ENCODE measurements at regions not wholly inside any gene's neighbourhood (a gene's known extent, or its start where the extent isn't known, plus 50 kb on each side); places are given as distances from the start of the nearest gene placed in this dataset.

DNA sequence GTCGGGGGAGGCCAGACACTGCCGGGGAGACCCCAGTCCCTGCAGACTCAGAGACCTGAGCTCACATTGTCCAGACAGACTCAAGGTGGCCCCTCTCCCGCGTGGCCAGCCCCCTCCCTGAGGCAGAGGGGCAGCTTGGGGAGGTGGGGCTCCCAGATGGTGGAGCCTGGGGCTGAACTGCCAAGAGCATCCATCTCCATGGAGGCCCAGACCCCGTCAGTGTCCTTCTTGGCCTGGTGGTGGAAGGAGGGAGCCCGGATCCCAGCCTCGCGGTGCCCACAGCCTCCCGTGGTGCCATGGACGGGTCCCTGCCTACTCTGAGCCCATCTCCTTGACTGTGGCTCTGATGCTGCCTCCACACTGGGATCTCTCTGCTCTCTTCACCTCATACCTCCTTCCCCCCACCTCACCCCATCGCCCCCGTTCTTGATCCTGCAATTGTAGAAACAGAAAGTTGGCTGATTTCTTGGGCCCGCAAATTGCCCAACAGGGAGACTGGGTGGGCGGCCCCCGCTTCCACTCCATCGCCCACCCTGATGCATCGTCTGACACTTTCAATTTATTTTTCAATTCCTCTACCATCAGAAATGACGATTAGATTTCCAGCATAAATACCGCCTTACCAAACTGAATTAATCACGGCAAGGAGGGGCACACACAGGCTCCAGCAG lies 348.9 kb downstream of the MATN1 start:
- H3K27me3 Mint-ChIP-seq (ENCODE audit: insufficient read depth): peaks cover 19% of the 10 kb centered on the region
- H3K36me3 Mint-ChIP-seq (ENCODE audit: low read depth): no peaks in the 10 kb centered on the region
- no peaks in the 10 kb centered on the region for H3K9me3 Mint-ChIP-seq
- H3K27ac Mint-ChIP-seq: no peak overlapping the region
- TF ChIP-seq, protein P1, sequence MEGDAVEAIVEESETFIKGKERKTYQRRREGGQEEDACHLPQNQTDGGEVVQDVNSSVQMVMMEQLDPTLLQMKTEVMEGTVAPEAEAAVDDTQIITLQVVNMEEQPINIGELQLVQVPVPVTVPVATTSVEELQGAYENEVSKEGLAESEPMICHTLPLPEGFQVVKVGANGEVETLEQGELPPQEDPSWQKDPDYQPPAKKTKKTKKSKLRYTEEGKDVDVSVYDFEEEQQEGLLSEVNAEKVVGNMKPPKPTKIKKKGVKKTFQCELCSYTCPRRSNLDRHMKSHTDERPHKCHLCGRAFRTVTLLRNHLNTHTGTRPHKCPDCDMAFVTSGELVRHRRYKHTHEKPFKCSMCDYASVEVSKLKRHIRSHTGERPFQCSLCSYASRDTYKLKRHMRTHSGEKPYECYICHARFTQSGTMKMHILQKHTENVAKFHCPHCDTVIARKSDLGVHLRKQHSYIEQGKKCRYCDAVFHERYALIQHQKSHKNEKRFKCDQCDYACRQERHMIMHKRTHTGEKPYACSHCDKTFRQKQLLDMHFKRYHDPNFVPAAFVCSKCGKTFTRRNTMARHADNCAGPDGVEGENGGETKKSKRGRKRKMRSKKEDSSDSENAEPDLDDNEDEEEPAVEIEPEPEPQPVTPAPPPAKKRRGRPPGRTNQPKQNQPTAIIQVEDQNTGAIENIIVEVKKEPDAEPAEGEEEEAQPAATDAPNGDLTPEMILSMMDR (IDR thresholded peaks at IDR 0.05): no peak
- no peak for DNase-seq
- H3K4me1 Mint-ChIP-seq (ENCODE audit: low read depth): peaks cover 7% of the 10 kb centered on the region
- H3K4me3 Mint-ChIP-seq: no peak overlapping the region

DNA sequence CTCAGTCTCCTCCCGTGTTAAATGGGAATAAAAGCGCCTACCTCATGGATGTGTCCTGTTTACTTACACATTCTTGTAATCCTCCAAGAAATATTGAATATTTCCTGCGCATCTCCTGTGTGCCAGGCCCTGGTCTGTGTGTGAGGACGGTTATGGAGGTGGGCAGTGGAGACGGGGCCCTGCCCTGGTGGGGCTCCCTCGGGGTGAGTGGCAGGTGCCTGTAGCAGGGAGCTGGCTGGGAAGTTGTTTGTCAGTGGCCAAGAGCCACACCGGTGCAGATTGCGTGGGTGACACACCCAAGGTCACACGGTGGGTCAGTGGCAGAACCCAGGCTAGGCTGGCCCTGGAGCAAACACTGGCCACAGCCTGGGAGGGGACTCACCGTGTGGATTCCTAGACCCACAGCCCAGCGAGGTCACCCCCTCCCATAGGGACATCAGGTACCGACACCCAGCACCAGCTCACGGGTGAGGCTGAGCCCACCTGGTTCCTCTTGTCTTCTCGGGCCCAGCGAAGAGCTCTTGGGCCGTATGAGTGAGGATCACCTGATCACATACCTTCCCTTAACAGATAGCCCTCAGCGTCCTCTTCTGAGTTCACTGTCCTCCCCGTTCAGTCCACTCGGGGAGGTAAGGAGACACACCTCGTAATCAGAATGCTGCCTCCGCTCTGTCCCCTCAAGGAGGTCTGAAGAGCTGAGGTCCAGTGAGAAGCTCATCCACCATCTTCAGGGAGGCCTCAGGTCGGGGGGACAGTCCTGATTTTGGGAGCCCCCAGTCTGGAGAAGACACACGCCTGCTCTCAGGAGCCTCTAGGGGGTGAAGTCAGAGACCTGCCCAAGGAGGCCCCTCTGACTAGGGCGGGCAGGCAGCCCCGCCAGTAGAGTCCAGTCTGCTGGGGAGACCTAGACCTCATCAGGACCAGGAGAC lies 349.6 kb downstream of the MATN1 start:
- Mint-ChIP-seq H3K9me3 (no peaks in the 10 kb centered on the region), H3K36me3 (ENCODE audit: low read depth) (no peaks in the 10 kb centered on the region), H3K4me3 (no peak overlapping the region), H3K27ac (no peak overlapping the region), H3K4me1 (ENCODE audit: low read depth) (no peaks in the 10 kb centered on the region), H3K27me3 (ENCODE audit: insufficient read depth) (peaks cover 20% of the 10 kb centered on the region)
- no peak for DNase-seq
- TF ChIP-seq, protein P1 (IDR thresholded peaks at IDR 0.05): no peak

DNA sequence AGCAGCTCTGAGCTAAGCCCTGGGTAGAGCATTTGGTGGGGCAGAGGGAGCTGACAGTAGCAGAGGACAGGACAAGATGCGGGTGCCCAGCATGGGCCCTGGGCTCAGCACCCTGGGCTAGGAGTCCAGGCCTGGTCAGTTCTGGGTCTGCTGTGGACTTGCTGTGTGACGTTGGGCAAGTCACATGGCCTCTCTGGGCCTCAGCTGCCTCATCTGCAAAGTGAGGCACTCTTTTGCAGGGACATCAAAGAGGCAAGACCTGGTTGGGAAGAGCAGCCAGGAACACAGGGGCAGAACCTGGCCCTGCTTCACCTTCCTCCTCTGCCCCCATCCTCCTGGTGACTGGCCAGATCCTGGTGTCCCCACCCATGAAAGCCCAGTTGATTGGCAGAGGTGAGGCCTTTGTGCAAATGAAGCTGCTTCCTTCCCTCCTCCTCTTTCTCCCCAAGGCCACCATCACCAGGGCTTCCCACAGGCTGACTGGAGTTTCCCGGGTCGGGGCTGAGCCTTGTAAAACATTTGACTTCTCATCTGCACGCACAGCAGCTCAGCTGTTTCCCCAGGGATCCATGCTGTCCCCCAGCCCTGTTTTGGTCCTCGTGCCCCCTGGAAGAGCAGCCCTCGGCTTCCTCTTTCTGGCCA lies 350.5 kb downstream of the MATN1 start:
- peaks cover 19% of the 10 kb centered on the region for H3K27me3 Mint-ChIP-seq (ENCODE audit: insufficient read depth)
- no peaks in the 10 kb centered on the region for H3K36me3 Mint-ChIP-seq (ENCODE audit: low read depth)
- no peaks in the 10 kb centered on the region for H3K9me3 Mint-ChIP-seq
- H3K27ac Mint-ChIP-seq: no peak overlapping the region
- H3K4me1 Mint-ChIP-seq (ENCODE audit: low read depth): no peaks in the 10 kb centered on the region
- TF ChIP-seq, protein P1 (IDR thresholded peaks at IDR 0.05): no peak
- H3K4me3 Mint-ChIP-seq: no peak overlapping the region
- DNase-seq: no peak

DNA sequence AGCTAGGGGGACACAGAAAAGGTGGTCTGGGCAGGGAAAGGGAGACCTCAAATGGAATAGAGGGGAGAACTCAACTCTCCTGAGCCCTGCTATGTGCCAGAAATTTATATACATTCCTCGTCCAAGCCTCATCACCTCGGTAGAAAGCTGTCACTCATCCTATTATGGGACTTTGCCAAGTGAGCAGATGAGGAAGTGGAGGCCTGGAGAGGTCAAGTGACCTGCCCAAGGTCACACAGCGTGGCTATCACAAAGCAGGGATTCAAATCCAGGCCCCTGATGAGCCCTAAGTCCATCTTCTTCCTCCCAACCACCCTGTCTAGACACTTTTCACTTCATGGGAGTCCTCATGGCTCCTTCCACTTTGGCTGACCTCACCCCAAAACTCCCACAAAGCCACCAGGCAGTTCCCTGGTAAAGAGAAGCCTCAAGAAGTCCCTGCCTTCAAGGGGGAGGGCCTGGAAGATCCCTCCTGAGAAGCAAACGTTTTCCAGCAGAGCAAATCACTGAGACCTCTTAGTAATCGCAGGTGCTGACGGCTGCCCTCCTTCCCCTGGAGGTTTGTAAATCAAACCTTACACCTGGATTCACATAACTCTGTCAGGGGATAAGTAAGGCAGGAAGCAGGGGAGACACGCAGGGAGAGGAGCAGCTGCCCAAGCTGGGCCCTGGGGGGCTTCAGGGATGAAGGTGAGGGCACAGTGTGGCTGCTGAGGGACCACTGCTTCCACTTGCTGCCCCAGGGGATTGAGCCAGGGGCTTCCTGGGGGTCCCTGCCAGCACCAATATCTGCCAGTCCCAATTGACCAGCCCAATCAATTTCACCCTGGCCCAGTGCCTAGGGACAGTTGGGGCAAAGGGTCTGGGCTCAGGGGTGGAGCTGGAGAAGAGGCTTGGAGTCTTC lies 351.2 kb downstream of the MATN1 start:
- Mint-ChIP-seq H3K27me3 (ENCODE audit: insufficient read depth) (peaks cover 21% of the 10 kb centered on the region), H3K4me1 (ENCODE audit: low read depth) (no peaks in the 10 kb centered on the region), H3K27ac (no peak overlapping the region), H3K9me3 (no peaks in the 10 kb centered on the region), H3K4me3 (no peak overlapping the region), H3K36me3 (ENCODE audit: low read depth) (no peaks in the 10 kb centered on the region)
- TF ChIP-seq, protein P1 (IDR thresholded peaks at IDR 0.05): no peak
- no peak for DNase-seq

Measured in HFFc6 (cell line).